HS-27A (cell line): ENCODE measurements at regions not wholly inside any gene's neighbourhood (a gene's known extent, or its start where the extent isn't known, plus 50 kb on each side); places are given as distances from the start of the nearest gene placed in this dataset.
A peak's percentile ranks its signal among the peaks of the same experiment; 100 is the strongest.
"Not testable (repeated sequence)": the region's sequence is repeated elsewhere in the genome, so short reads cannot be mapped to it uniquely, and the experiment has no call there.

Experiments used
- DNase-seq: peaks from one replicate; pipeline ENCODE4 v3.0.0-alpha.2; 2012; ENCODE audit warnings: low read depth, missing footprints

- no peak for DNase-seq
These were observed 125.1 kb downstream of the PRRX1 start for GRCh38 chr1:170789063-170789462.

- no peak for DNase-seq
These were observed 126.2 kb downstream of the PRRX1 start for GRCh38 chr1:170790175-170790574.

- peak; percentile 22 for DNase-seq
These were observed 126.7 kb downstream of the PRRX1 start for GRCh38 chr1:170790651-170791071.

- no peak for DNase-seq
These were observed 128.0 kb downstream of the PRRX1 start for GRCh38 chr1:170791941-170792340.

GRCh38 chr1:170800265-170800664, 135.1 kb upstream of the MROH9 start:
- DNase-seq: no peak

- no peak for DNase-seq
These were observed 134.5 kb upstream of the MROH9 start for GRCh38 chr1:170800812-170801211.

GRCh38 chr1:170803711-170804110, 131.6 kb upstream of the MROH9 start:
- no peak for DNase-seq

- DNase-seq: no peak
These were observed 130.9 kb upstream of the MROH9 start for GRCh38 chr1:170804419-170804818.

- DNase-seq: no peak
These were observed 130.5 kb upstream of the MROH9 start for GRCh38 chr1:170804879-170805278.

- no peak for DNase-seq
These were observed 128.4 kb upstream of the MROH9 start for GRCh38 chr1:170806961-170807360.

GRCh38 chr1:170807432-170807831, 127.9 kb upstream of the MROH9 start:
- peak; percentile 57 for DNase-seq

- DNase-seq: no peak
These were observed 127.0 kb upstream of the MROH9 start for GRCh38 chr1:170808216-170808885.

- DNase-seq: not testable (repeated sequence)
These were observed 124.3 kb upstream of the MROH9 start for GRCh38 chr1:170811013-170811412.

GRCh38 chr1:170819781-170820180, 115.6 kb upstream of the MROH9 start:
- DNase-seq: no peak

GRCh38 chr1:170823120-170823519, 112.2 kb upstream of the MROH9 start:
- no peak for DNase-seq

- no peak for DNase-seq
These were observed 104.1 kb upstream of the MROH9 start for GRCh38 chr1:170831276-170831675.

GRCh38 chr1:170836141-170836540, 99.2 kb upstream of the MROH9 start:
- peak; percentile 9 for DNase-seq

GRCh38 chr1:170840371-170840770, 95.0 kb upstream of the MROH9 start:
- DNase-seq: no peak

GRCh38 chr1:170853302-170853701, 82.0 kb upstream of the MROH9 start:
- no peak for DNase-seq

GRCh38 chr1:170853867-170854266, 81.5 kb upstream of the MROH9 start:
- no peak for DNase-seq

- DNase-seq: no peak
These were observed 80.7 kb upstream of the MROH9 start for GRCh38 chr1:170854677-170855076.

- DNase-seq: no peak
These were observed 78.9 kb upstream of the MROH9 start for GRCh38 chr1:170856455-170856854.

- DNase-seq: no peak
These were observed 77.4 kb upstream of the MROH9 start for GRCh38 chr1:170857955-170858354.

GRCh38 chr1:170863621-170864020, 71.7 kb upstream of the MROH9 start:
- DNase-seq: no peak
